Colonic mucosa (tissue), 4 donors: ENCODE measurements at regions not wholly inside any gene's neighbourhood (a gene's known extent, or its start where the extent isn't known, plus 50 kb on each side); places are given as distances from the start of the nearest gene placed in this dataset.

ENCODE experiments used
- DNase-seq: peaks from one replicate; pipeline ENCODE4 v3.0.0-alpha.2; 2020
- H3K27ac ChIP-seq: fragments of 200-600 bp; one replicate; pipeline ENCODE4 v1.8.0; 2021
- H3K27me3 ChIP-seq: fragments of 200-600 bp; one replicate; pipeline ENCODE4 v1.8.0; 2021
- H3K36me3 ChIP-seq: fragments of 200-600 bp; one replicate; pipeline ENCODE4 v1.8.0; 2021
- H3K4me1 ChIP-seq: fragments of 200-600 bp; one replicate; pipeline ENCODE4 v1.8.0; 2021; ENCODE audit warnings: mild to moderate bottlenecking
- H3K4me3 ChIP-seq: fragments of 200-600 bp; one replicate; pipeline ENCODE4 v1.8.0; 2021
- H3K9ac ChIP-seq, 2 donors: one replicate each; pipeline ENCODE4 v1.7.0; 2013; ENCODE audit warnings: control low read depth in 2 of 2, low read depth in 2 of 2, low read length in 2 of 2
- H3K9me3 ChIP-seq: fragments of 200-600 bp; one replicate; pipeline ENCODE4 v1.8.0; 2021
- intact Hi-C: fragments of 100-400 bp; cut with DNase I; formaldehyde crosslinking; loops from one replicate; pipeline ENCODE4 v1.14.1; 2022
- TF ChIP-seq, protein P1 (sequence below): fragments of 200-600 bp; IDR thresholded peaks from one replicate; pipeline ENCODE4 v1.8.0; 2022; ENCODE audit warnings: antibody characterized with exemption, mild to moderate bottlenecking
- donor health status: healthy.
- donor health status: DM: no; HTN: no; CAD: no.
- donor health status: DM: no; HTN: no; CAD: no.

DNA sequence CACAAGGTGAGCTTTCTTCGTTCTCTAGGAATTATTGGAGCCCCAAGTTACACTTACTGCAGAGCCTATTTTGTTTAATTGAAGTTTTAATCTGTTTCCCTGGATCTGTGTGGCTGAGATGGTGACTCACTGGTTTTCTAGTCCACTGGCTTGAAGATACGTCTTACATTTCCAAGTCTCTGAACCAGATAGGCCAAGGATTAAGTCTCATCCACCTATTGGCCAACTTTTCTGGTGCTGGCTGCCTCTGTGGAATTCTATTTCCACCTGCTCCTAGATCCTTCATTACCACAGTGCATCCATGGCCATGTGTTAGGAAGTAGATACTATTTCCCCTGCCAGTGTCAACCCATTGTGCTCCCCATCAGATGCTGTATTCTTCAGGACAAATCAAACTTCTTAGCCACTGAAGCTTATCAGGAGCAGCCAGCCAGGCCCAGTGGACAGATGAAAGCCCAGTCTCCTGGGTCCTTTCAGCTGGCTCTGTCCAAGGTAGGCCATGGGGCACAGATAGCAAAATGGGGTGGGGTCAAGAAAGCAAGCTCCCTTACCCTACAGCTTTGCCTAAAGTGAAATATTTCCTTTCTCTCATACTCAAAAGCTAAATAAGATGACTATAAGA lies 198.8 kb upstream of the TCF4 start:
- Histone ChIP-seq H3K9ac (no peak overlapping the region), H3K27ac (no peak overlapping the region), H3K36me3 (no peaks in the 10 kb centered on the region), H3K4me1 (no peaks in the 10 kb centered on the region), H3K9me3 (no peaks in the 10 kb centered on the region), H3K27me3 (no peaks in the 10 kb centered on the region), H3K4me3 (no peak overlapping the region)
- DNase-seq: no peak
- intact Hi-C loops: no loop called here
- TF ChIP-seq, protein P1, sequence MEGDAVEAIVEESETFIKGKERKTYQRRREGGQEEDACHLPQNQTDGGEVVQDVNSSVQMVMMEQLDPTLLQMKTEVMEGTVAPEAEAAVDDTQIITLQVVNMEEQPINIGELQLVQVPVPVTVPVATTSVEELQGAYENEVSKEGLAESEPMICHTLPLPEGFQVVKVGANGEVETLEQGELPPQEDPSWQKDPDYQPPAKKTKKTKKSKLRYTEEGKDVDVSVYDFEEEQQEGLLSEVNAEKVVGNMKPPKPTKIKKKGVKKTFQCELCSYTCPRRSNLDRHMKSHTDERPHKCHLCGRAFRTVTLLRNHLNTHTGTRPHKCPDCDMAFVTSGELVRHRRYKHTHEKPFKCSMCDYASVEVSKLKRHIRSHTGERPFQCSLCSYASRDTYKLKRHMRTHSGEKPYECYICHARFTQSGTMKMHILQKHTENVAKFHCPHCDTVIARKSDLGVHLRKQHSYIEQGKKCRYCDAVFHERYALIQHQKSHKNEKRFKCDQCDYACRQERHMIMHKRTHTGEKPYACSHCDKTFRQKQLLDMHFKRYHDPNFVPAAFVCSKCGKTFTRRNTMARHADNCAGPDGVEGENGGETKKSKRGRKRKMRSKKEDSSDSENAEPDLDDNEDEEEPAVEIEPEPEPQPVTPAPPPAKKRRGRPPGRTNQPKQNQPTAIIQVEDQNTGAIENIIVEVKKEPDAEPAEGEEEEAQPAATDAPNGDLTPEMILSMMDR: no peak

DNA sequence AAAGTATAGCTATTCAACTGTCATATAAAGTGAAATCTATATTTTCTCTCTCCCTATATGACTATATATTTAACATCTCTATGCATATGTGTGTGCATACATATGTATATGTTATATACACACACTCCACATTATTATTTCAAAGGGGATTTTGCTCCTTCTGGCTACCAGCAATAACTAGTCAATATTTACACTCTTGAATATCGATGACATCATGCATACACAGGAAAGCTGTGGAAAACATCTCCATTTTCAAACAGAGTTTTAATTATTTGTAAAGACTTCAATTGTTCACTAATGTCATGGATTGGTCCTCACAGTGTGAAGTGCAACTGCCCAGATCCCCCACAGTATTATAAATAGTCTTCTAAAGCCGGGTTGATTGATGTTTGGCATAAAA lies 195.9 kb upstream of the TCF4 start:
- no peak overlapping the region for H3K27ac ChIP-seq
- intact Hi-C loops: no loop called here
- H3K9ac ChIP-seq: no peak overlapping the region
- no peaks in the 10 kb centered on the region for H3K36me3 ChIP-seq
- no peaks in the 10 kb centered on the region for H3K27me3 ChIP-seq
- no peak for DNase-seq
- no peaks in the 10 kb centered on the region for H3K4me1 ChIP-seq
- H3K4me3 ChIP-seq: no peak overlapping the region
- no peaks in the 10 kb centered on the region for H3K9me3 ChIP-seq
- TF ChIP-seq, protein P1: no peak

DNA sequence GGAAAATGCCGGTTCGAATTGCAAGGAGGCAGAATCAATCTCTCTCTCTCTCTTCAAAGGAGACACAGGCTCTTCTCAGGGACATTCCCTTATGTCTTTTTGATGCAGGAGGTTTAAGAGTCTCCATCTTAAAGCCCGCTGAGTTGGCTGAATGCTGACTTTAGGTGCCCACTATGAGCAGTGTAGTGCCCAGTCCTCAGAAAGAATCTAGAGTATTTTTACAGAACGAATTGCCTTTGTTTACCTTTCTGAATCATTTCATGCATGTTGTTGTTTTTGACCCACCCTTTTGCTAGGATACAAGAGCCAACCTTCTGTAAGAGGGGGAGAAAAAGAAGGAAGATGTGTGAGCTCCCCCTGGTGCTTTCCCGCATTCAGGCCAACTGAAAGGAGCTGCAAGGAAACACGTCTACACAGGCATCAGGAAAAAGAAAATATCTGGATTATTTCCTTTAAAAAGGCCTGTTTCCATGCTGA lies 193.5 kb upstream of the TCF4 start:
- H3K9ac ChIP-seq: no peak overlapping the region
- H3K27me3 ChIP-seq: no peaks in the 10 kb centered on the region
- TF ChIP-seq, protein P1: no peak
- DNase-seq: no peak
- no peak overlapping the region for H3K4me3 ChIP-seq
- H3K36me3 ChIP-seq: no peaks in the 10 kb centered on the region
- no peaks in the 10 kb centered on the region for H3K9me3 ChIP-seq
- intact Hi-C loops: no loop called here
- no peak overlapping the region for H3K27ac ChIP-seq
- H3K4me1 ChIP-seq: no peaks in the 10 kb centered on the region

DNA sequence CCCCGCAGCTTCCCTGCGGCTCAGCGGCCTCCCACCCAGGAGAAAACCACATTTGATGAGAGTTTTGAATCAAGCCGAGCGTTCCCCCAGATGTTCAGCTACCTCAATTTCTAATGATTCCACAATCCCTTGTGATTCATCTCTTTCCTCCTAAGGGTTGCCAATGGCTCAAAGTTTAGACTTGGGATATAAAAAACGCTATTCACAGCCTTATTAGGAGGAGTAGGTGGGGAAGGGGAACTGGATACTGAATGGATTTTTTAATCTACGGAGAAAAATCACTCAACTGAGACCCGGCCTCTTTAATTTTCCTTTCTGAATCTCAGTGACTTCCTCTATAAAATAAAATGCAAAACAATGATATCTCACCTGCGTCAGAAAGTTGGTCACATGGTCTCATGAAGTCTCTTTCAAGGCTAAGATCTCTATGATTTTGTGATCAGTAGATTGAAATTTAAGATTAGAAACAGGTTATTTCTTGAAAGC lies 192.6 kb upstream of the TCF4 start:
- H3K27ac ChIP-seq: peak overlapping the region; percentile 15
- intact Hi-C loops: no loop called here
- no peaks in the 10 kb centered on the region for H3K4me1 ChIP-seq
- H3K36me3 ChIP-seq: no peaks in the 10 kb centered on the region
- no peaks in the 10 kb centered on the region for H3K27me3 ChIP-seq
- H3K9ac ChIP-seq: peak overlapping the region in 1 of 2 donors; percentile 61
- DNase-seq: no peak
- no peaks in the 10 kb centered on the region for H3K9me3 ChIP-seq
- TF ChIP-seq, protein P1: no peak
- H3K4me3 ChIP-seq: peak overlapping the region; percentile 33

DNA sequence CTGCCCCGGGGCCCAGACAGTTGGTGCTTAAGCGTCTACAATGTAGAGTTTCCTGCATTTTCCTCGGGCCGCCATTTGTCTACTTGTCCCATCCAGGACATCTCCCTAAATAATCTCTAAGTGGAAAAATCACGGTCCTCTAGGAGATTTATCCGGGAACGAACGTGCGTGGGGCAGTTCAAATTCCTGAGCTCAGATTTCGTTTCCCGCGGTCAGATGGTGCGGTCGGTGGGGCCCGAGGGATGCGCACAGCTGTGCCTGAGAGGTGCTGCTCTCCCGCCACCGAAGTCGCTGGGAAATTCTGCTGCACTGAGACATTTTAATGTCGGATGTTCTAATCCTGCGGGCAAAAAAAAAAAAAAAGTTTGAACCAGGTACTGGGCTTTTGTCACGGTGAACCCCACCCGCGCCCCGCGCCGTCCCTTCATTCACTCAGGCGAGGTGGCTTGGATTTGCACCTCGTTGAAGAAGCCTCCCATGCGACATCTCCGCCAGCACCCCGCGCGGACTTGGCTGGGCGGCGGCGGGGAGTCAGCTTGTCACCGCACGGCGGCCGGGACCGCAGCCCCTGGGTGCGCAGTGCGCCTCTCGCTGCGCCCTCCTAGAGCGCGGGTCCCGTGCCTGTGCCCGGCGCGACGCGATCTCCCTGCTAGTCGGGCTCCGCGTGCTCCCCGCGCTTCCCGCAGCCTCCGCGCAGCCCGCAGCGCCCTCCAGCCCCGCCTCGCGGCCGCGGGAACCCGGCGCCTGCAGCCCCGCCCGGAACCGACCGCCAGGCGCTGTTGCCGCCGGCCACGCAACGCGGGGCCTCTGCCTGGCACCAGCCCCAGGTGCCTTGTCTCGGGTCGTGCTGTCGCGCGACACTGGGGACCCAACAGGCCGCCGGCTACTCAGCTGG lies 191.9 kb upstream of the TCF4 start:
- peak overlapping the region; percentile 26 to 61 for H3K9ac ChIP-seq
- H3K36me3 ChIP-seq: no peaks in the 10 kb centered on the region
- H3K27ac ChIP-seq: peak overlapping the region; percentile 15
- DNase-seq: no peak
- intact Hi-C loops: no loop called here
- H3K9me3 ChIP-seq: no peaks in the 10 kb centered on the region
- H3K4me1 ChIP-seq: no peaks in the 10 kb centered on the region
- TF ChIP-seq, protein P1: no peak
- peak overlapping the region; percentile 33 for H3K4me3 ChIP-seq
- H3K27me3 ChIP-seq: no peaks in the 10 kb centered on the region
